ENCODE measurements at regions not wholly inside any gene's neighbourhood (a gene's known extent, or its start where the extent isn't known, plus 50 kb on each side); places are given as distances from the start of the nearest gene placed in this dataset.

GRCh38 chr20:12894089-12894488 is 114.7 kb upstream of the SPTLC3 start:
- TF ChIP-seq FOXA1 (IDR thresholded peaks at IDR 0.05) (no peak), BHLHE40 (IDR thresholded peaks at IDR 0.05; ENCODE audit: borderline replicate concordance) (no peak), SUZ12 (IDR thresholded peaks at IDR 0.05) (no peak), ZNF384 (IDR thresholded peaks at IDR 0.05) (no peak), PKNOX1 (IDR thresholded peaks at IDR 0.05) (no peak), TARDBP (IDR thresholded peaks at IDR 0.05) (no peak), ELF4 (IDR thresholded peaks at IDR 0.05) (no peak), SP1 (IDR thresholded peaks at IDR 0.05) (no peak)
- ChIA-PET CTCF (interaction anchor here (1.3 kb wide), 1 partner anchor 17 kb away, joined by 3 read pairs; no protein-coding TSS in a partner anchor), POLR2A (no interaction called here)
- DNase-seq (ENCODE audit: extremely low spot score), result no peak

GRCh38 chr20:12896180-12896579 is 112.6 kb upstream of the SPTLC3 start:
- no peak for TF ChIP-seq FOXA1 (IDR thresholded peaks at IDR 0.05)
- no peak for TF ChIP-seq L3MBTL2 (conservative IDR thresholded peaks at IDR 0.05)
- TF ChIP-seq HDGF (IDR thresholded peaks at IDR 0.05; ENCODE audit: borderline replicate concordance), result no peak
- TF ChIP-seq PKNOX1 (IDR thresholded peaks at IDR 0.05), result no peak
- TF ChIP-seq CTBP1 (IDR thresholded peaks at IDR 0.05; ENCODE audit: borderline replicate concordance), result no peak
- TF ChIP-seq TARDBP (IDR thresholded peaks at IDR 0.05), result no peak
- TF ChIP-seq SUZ12 (IDR thresholded peaks at IDR 0.05), result no peak
- no peak for TF ChIP-seq BHLHE40 (IDR thresholded peaks at IDR 0.05; ENCODE audit: borderline replicate concordance)
- no peak for TF ChIP-seq NFRKB (IDR thresholded peaks at IDR 0.05)
- TF ChIP-seq ELF4 (IDR thresholded peaks at IDR 0.05), result no peak
- no peak for TF ChIP-seq SP1 (IDR thresholded peaks at IDR 0.05)
- TF ChIP-seq LEF1 (IDR thresholded peaks at IDR 0.05; ENCODE audit: borderline replicate concordance), result no peak
- no peak for TF ChIP-seq FOXK2 (IDR thresholded peaks at IDR 0.05)
- TF ChIP-seq FOXM1 (IDR thresholded peaks at IDR 0.05; ENCODE audit: borderline replicate concordance), result no peak
- TF ChIP-seq ARNT (IDR thresholded peaks at IDR 0.05), result no peak
- TF ChIP-seq ZNF384 (IDR thresholded peaks at IDR 0.05), result no peak
- CTCF ChIA-PET, result no interaction called here
- POLR2A ChIA-PET, result no interaction called here
- no peak for DNase-seq (ENCODE audit: extremely low spot score)

GRCh38 chr20:12902992-12903391 is 105.8 kb upstream of the SPTLC3 start:
- no peak for DNase-seq (ENCODE audit: extremely low spot score)
- no peak for TF ChIP-seq TARDBP (IDR thresholded peaks at IDR 0.05)
- TF ChIP-seq SUZ12 (IDR thresholded peaks at IDR 0.05), result no peak
- TF ChIP-seq FOXK2 (IDR thresholded peaks at IDR 0.05), result no peak
- no peak for TF ChIP-seq ELF4 (IDR thresholded peaks at IDR 0.05)
- no peak for TF ChIP-seq FOXM1 (IDR thresholded peaks at IDR 0.05; ENCODE audit: borderline replicate concordance)
- no peak for TF ChIP-seq ARNT (IDR thresholded peaks at IDR 0.05)
- TF ChIP-seq L3MBTL2 (conservative IDR thresholded peaks at IDR 0.05), result no peak
- TF ChIP-seq ZNF384 (IDR thresholded peaks at IDR 0.05), result no peak
- TF ChIP-seq NFRKB (IDR thresholded peaks at IDR 0.05), result no peak
- TF ChIP-seq LEF1 (IDR thresholded peaks at IDR 0.05; ENCODE audit: borderline replicate concordance), result no peak
- TF ChIP-seq SP1 (IDR thresholded peaks at IDR 0.05), result no peak
- no peak for TF ChIP-seq FOXA1 (IDR thresholded peaks at IDR 0.05)
- no peak for TF ChIP-seq HDGF (IDR thresholded peaks at IDR 0.05; ENCODE audit: borderline replicate concordance)
- TF ChIP-seq BHLHE40 (IDR thresholded peaks at IDR 0.05; ENCODE audit: borderline replicate concordance), result no peak
- no peak for TF ChIP-seq CTBP1 (IDR thresholded peaks at IDR 0.05; ENCODE audit: borderline replicate concordance)
- no peak for TF ChIP-seq PKNOX1 (IDR thresholded peaks at IDR 0.05)
- POLR2A ChIA-PET, result no interaction called here
- CTCF ChIA-PET, result no interaction called here

GRCh38 chr20:12906361-12906760 is 102.4 kb upstream of the SPTLC3 start:
- ChIA-PET CTCF (no interaction called here), POLR2A (no interaction called here)
- TF ChIP-seq BHLHE40 (IDR thresholded peaks at IDR 0.05; ENCODE audit: borderline replicate concordance), result no peak
- TF ChIP-seq ELF4 (IDR thresholded peaks at IDR 0.05), result no peak
- TF ChIP-seq FOXM1 (IDR thresholded peaks at IDR 0.05; ENCODE audit: borderline replicate concordance), result no peak
- TF ChIP-seq FOXA1 (IDR thresholded peaks at IDR 0.05), result no peak
- no peak for TF ChIP-seq NFRKB (IDR thresholded peaks at IDR 0.05)
- TF ChIP-seq L3MBTL2 (conservative IDR thresholded peaks at IDR 0.05), result no peak
- no peak for TF ChIP-seq TARDBP (IDR thresholded peaks at IDR 0.05)
- TF ChIP-seq HDGF (IDR thresholded peaks at IDR 0.05; ENCODE audit: borderline replicate concordance), result no peak
- no peak for TF ChIP-seq SP1 (IDR thresholded peaks at IDR 0.05)
- no peak for TF ChIP-seq SUZ12 (IDR thresholded peaks at IDR 0.05)
- no peak for TF ChIP-seq PKNOX1 (IDR thresholded peaks at IDR 0.05)
- TF ChIP-seq FOXK2 (IDR thresholded peaks at IDR 0.05), result no peak
- TF ChIP-seq ARNT (IDR thresholded peaks at IDR 0.05), result no peak
- no peak for TF ChIP-seq ZNF384 (IDR thresholded peaks at IDR 0.05)
- no peak for TF ChIP-seq CTBP1 (IDR thresholded peaks at IDR 0.05; ENCODE audit: borderline replicate concordance)
- TF ChIP-seq LEF1 (IDR thresholded peaks at IDR 0.05; ENCODE audit: borderline replicate concordance), result no peak
- no peak for DNase-seq (ENCODE audit: extremely low spot score)

- ChIA-PET POLR2A (no interaction called here), CTCF (no interaction called here)
- no peak for TF ChIP-seq TARDBP (IDR thresholded peaks at IDR 0.05)
- TF ChIP-seq SUZ12 (IDR thresholded peaks at IDR 0.05), result no peak
- TF ChIP-seq LEF1 (IDR thresholded peaks at IDR 0.05; ENCODE audit: borderline replicate concordance), result no peak
- TF ChIP-seq FOXK2 (IDR thresholded peaks at IDR 0.05), result no peak
- DNase-seq (ENCODE audit: extremely low spot score), result no peak
Observed at GRCh38 chr20:12911372-12911771, 97.4 kb upstream of the SPTLC3 start.

All from HEK293T (cell line).